ENCODE measurements at regions not wholly inside any gene's neighbourhood (a gene's known extent, or its start where the extent isn't known, plus 50 kb on each side); places are given as distances from the start of the nearest gene placed in this dataset.

- TF ChIP-seq, protein P1, sequence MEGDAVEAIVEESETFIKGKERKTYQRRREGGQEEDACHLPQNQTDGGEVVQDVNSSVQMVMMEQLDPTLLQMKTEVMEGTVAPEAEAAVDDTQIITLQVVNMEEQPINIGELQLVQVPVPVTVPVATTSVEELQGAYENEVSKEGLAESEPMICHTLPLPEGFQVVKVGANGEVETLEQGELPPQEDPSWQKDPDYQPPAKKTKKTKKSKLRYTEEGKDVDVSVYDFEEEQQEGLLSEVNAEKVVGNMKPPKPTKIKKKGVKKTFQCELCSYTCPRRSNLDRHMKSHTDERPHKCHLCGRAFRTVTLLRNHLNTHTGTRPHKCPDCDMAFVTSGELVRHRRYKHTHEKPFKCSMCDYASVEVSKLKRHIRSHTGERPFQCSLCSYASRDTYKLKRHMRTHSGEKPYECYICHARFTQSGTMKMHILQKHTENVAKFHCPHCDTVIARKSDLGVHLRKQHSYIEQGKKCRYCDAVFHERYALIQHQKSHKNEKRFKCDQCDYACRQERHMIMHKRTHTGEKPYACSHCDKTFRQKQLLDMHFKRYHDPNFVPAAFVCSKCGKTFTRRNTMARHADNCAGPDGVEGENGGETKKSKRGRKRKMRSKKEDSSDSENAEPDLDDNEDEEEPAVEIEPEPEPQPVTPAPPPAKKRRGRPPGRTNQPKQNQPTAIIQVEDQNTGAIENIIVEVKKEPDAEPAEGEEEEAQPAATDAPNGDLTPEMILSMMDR (IDR thresholded peaks at IDR 0.05), result no peak
- TF ChIP-seq POLR2A (IDR thresholded peaks at IDR 0.05), result no peak
These were observed 183.1 kb upstream of the FAT1 start for GRCh38 chr4:186906722-186907121.

Data from body of pancreas (tissue), 4 donors.